Panc1 (cell line): ENCODE measurements at regions not wholly inside any gene's neighbourhood (a gene's known extent, or its start where the extent isn't known, plus 50 kb on each side); places are given as distances from the start of the nearest gene placed in this dataset.
"Not testable (repeated sequence)": the region's sequence is repeated elsewhere in the genome, so short reads cannot be mapped to it uniquely, and the experiment has no call there.

ENCODE experiments used
- ATAC-seq: fragments of 200-7000 bp; cut with Tn5 transposase; 2 replicates; pipeline ENCODE4 v1.9.1; 2020; ENCODE audit warnings: mild to moderate bottlenecking, moderate library complexity
- BruUV-seq: library from RNA; stranded (reverse); fragments of 400-500 nt; replicated peaks from 2 replicates; lab custom pipeline; 2021; lab: Mats Ljungman, UMichigan
- CTCF ChIA-PET: fragments of 300-600 bp; sonication (Branson Sonifier 250); formaldehyde crosslinking; loops from one replicate; lab custom pipeline; 2022; ENCODE audit warnings: antibody characterized with exemption; lab: Charles Lee
- POLR2A ChIA-PET: fragments of 300-600 bp; sonication (Branson Sonifier 250); formaldehyde crosslinking; loops from one replicate; lab custom pipeline; 2022; ENCODE audit warnings: antibody characterized with exemption; lab: Charles Lee
- DNase-seq: peaks from one replicate; pipeline ENCODE4 v3.0.0-alpha.2; 2010; ENCODE audit warnings: low read depth, low spot score
- H3K27ac ChIP-seq: 2 replicates; pipeline ENCODE4 v1.5.1; 2011; ENCODE audit warnings: mild to moderate bottlenecking, low read length, inconsistent platforms
- H3K27me3 ChIP-seq: fragments of 200-500 bp; sonication (Bioruptor generic); 2 replicates; pipeline ENCODE4 v1.6.0; 2014; ENCODE audit warnings: low read length, inconsistent platforms; ENCODE audit not compliant: control insufficient read depth, insufficient read depth
- H3K36me3 ChIP-seq: fragments of 200-500 bp; sonication (Bioruptor generic); 2 replicates; pipeline ENCODE4 v1.5.1; 2014; ENCODE audit warnings: inconsistent platforms, mild to moderate bottlenecking, low read length, moderate library complexity; ENCODE audit not compliant: control insufficient read depth, insufficient read depth
- H3K4me1 ChIP-seq: 2 replicates; pipeline ENCODE4 v1.5.1; 2011; ENCODE audit warnings: inconsistent platforms, mild to moderate bottlenecking, low read length, moderate library complexity; ENCODE audit not compliant: control insufficient read depth, insufficient read depth
- H3K4me3 ChIP-seq, 2 experiments: 2 replicates each; pipeline ENCODE4 v1.5.1; 2011 to 2012; ENCODE audit warnings: low read depth in 2 of 2, low read length in 2 of 2, mild to moderate bottlenecking in 2 of 2, inconsistent platforms in 1 of 2, moderate library complexity in 1 of 2
- H3K9me3 ChIP-seq: fragments of 200-500 bp; sonication (Bioruptor generic); 2 replicates; pipeline ENCODE4 v1.5.1; 2014; ENCODE audit warnings: low read depth, mild to moderate bottlenecking, inconsistent platforms, low read length, moderate library complexity; ENCODE audit not compliant: control insufficient read depth, insufficient read depth
- POLR2AphosphoS5 ChIP-seq: IDR thresholded peaks from 2 replicates; pipeline ENCODE4 v1.6.1; 2012; ENCODE audit warnings: mild to moderate bottlenecking, low read depth, low read length, moderate library complexity
- SIN3A ChIP-seq: IDR thresholded peaks from 2 replicates; pipeline ENCODE4 v1.6.1; 2012; ENCODE audit warnings: low read depth, mild to moderate bottlenecking, low read length, moderate library complexity, borderline replicate concordance; ENCODE audit not compliant: insufficient read depth
- TCF7L2 ChIP-seq: IDR thresholded peaks from 2 replicates; pipeline ENCODE4 v1.6.1; 2011; ENCODE audit warnings: mild to moderate bottlenecking, low read depth, low read length, inconsistent platforms
- in situ Hi-C: cut with HindIII; loops from 2 replicates; pipeline ENCODE4 v1.10.0; 2016; ENCODE audit warnings: low sequenced_read_pairs, low pct_unique_long_range_greater_than_20kb
- intact Hi-C: fragments of 100-400 bp; cut with micrococcal nuclease; formaldehyde crosslinking; loops from one replicate; pipeline ENCODE4 v1.10.0; 2022; ENCODE audit not compliant: unreplicated experiment
- TF ChIP-seq, protein P1 (sequence below): fragments of 450-650 bp; IDR thresholded peaks from 2 replicates; pipeline ENCODE4 v1.5.1; 2017; ENCODE audit warnings: mild to moderate bottlenecking
- TF ChIP-seq, protein P2 (sequence below), 2 experiments: IDR thresholded peaks; 2 replicates each; pipeline ENCODE4 v1.6.1; 2011 to 2012; ENCODE audit warnings: low read depth in 2 of 2, control low read depth in 1 of 2, low read length in 1 of 2, mild to moderate bottlenecking in 1 of 2, moderate library complexity in 1 of 2; ENCODE audit not compliant: insufficient read depth in 1 of 2

DNA sequence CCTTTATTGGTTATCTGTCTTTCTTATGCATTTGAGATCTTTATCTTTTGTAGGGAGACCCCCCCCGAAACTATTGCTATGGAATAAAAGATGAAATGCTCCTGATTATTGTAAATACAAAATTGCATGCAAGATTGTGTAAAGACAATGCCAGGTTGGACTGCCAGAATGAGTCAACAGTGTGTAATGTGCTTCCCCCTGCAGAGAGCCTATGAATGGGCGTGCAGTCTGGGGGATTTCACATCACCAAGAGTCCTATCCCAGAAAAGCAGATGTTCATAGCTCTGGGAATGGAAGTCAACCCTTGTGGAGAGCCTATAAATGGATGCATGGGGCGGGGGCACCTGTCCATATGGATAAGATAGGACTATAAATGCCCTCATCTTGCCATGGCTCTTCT lies 584.3 kb downstream of the NSUN3 start:
- in situ Hi-C loops = no loop called here
- H3K27ac ChIP-seq = no peak overlapping the region

DNA sequence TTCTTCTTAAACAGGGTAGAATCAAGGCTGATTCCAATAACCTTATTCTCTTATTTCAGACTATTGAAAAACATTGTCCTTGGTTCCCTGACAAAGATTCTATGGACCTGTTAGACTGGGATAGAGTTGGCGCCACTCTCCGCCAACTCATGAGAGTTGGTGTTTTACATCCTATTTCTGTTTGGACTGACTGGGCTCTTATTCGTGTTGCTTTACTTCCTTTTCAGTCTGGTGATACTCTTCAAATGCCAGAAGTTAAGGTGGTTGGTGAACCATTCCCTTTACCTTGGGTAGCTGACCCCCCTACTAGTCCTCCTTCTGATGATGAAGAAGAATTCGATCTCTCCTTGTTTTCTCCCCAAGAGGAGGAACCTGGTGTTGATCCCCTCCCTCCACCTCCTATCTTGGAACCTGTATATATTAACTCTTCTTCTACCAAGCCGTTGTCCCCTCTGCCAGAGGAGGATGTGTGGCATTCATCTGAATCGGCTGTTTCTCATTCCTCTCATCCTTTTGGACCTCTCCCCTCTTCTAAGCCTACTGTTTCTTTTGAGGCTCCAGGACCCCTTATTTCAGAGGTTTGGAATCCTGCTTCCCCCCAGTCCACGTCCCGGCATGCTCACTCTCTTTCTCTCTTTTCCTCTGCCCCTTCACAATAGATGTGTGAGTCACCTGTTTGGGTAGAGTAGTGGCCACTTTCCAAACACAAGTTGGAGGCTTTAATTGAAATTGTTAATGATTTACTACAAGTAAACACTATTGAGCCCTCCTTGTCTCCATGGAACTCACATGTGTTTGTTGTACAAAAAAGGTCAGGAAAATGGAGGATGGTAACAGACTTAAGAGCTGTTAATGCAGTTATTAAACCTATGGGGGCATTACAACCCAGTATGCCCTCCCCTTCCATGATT lies 585.7 kb downstream of the NSUN3 start:
- BruUV-seq, H3K9me3 ChIP-seq, ATAC-seq, H3K4me3 ChIP-seq, H3K27me3 ChIP-seq, CTCF ChIA-PET, H3K4me1 ChIP-seq, DNase-seq, in situ Hi-C loops, H3K27ac ChIP-seq, H3K36me3 ChIP-seq, POLR2A ChIA-PET, intact Hi-C loops: not testable (repeated sequence)

More for the DNA sequence above, 584.3 kb downstream of the NSUN3 start:
- no peaks in the 10 kb centered on the region for H3K27me3 ChIP-seq
- no peaks in the 10 kb centered on the region for H3K9me3 ChIP-seq
- H3K4me3 ChIP-seq = no peak overlapping the region
- BruUV-seq = no TSS peak
- ChIA-PET CTCF (no interaction called here), POLR2A (no interaction called here)
- no peak for TF ChIP-seq SIN3A
- no peak for TF ChIP-seq TCF7L2
- no peak for TF ChIP-seq POLR2AphosphoS5
- TF ChIP-seq, protein P1, sequence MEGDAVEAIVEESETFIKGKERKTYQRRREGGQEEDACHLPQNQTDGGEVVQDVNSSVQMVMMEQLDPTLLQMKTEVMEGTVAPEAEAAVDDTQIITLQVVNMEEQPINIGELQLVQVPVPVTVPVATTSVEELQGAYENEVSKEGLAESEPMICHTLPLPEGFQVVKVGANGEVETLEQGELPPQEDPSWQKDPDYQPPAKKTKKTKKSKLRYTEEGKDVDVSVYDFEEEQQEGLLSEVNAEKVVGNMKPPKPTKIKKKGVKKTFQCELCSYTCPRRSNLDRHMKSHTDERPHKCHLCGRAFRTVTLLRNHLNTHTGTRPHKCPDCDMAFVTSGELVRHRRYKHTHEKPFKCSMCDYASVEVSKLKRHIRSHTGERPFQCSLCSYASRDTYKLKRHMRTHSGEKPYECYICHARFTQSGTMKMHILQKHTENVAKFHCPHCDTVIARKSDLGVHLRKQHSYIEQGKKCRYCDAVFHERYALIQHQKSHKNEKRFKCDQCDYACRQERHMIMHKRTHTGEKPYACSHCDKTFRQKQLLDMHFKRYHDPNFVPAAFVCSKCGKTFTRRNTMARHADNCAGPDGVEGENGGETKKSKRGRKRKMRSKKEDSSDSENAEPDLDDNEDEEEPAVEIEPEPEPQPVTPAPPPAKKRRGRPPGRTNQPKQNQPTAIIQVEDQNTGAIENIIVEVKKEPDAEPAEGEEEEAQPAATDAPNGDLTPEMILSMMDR = no peak
- TF ChIP-seq, protein P2, sequence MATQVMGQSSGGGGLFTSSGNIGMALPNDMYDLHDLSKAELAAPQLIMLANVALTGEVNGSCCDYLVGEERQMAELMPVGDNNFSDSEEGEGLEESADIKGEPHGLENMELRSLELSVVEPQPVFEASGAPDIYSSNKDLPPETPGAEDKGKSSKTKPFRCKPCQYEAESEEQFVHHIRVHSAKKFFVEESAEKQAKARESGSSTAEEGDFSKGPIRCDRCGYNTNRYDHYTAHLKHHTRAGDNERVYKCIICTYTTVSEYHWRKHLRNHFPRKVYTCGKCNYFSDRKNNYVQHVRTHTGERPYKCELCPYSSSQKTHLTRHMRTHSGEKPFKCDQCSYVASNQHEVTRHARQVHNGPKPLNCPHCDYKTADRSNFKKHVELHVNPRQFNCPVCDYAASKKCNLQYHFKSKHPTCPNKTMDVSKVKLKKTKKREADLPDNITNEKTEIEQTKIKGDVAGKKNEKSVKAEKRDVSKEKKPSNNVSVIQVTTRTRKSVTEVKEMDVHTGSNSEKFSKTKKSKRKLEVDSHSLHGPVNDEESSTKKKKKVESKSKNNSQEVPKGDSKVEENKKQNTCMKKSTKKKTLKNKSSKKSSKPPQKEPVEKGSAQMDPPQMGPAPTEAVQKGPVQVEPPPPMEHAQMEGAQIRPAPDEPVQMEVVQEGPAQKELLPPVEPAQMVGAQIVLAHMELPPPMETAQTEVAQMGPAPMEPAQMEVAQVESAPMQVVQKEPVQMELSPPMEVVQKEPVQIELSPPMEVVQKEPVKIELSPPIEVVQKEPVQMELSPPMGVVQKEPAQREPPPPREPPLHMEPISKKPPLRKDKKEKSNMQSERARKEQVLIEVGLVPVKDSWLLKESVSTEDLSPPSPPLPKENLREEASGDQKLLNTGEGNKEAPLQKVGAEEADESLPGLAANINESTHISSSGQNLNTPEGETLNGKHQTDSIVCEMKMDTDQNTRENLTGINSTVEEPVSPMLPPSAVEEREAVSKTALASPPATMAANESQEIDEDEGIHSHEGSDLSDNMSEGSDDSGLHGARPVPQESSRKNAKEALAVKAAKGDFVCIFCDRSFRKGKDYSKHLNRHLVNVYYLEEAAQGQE (IDR thresholded peaks at IDR 0.05; ENCODE audit: insufficient read depth in 1 of 2, low read depth in 2 of 2, low read length in 1 of 2) = no peak
- H3K36me3 ChIP-seq = no peaks in the 10 kb centered on the region
- intact Hi-C loops = no loop called here
- no peaks in the 10 kb centered on the region for H3K4me1 ChIP-seq
- DNase-seq = no peak
- ATAC-seq = no peak

DNA sequence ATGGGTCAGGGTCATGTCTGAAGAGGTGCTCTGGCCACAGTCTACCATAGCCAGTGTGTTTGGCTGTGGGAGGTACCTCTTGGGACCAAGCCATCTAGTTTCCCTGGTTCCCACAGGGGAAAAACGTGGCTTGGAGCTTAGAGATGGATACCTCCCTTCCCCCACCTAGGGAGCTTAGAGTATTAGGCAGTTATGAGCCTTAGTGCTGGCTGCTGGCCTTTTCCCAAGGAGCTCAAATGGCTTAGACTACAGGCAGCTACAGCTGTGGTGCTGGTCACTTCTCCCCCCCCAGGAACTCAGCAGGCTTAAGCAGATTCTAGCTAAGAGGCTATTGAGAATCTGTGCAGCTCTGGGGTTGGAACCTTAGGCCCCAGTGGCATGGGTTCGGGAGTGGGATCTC lies 591.2 kb downstream of the NSUN3 start:
- in situ Hi-C loops (no loop called here), intact Hi-C loops (no loop called here)
- H3K9me3 ChIP-seq = no peaks in the 10 kb centered on the region
- TF ChIP-seq, protein P1 = no peak
- ATAC-seq (no peak), DNase-seq (no peak)
- no peak overlapping the region for H3K27ac ChIP-seq
- no peaks in the 10 kb centered on the region for H3K36me3 ChIP-seq
- CTCF ChIA-PET = no interaction called here
- no TSS peak for BruUV-seq
- no peak overlapping the region for H3K4me3 ChIP-seq
- POLR2A ChIA-PET = no interaction called here
- no peaks in the 10 kb centered on the region for H3K27me3 ChIP-seq
- H3K4me1 ChIP-seq = no peaks in the 10 kb centered on the region
